ENCODE measurements at regions not wholly inside any gene's neighbourhood (a gene's known extent, or its start where the extent isn't known, plus 50 kb on each side); places are given as distances from the start of the nearest gene placed in this dataset.

DNA sequence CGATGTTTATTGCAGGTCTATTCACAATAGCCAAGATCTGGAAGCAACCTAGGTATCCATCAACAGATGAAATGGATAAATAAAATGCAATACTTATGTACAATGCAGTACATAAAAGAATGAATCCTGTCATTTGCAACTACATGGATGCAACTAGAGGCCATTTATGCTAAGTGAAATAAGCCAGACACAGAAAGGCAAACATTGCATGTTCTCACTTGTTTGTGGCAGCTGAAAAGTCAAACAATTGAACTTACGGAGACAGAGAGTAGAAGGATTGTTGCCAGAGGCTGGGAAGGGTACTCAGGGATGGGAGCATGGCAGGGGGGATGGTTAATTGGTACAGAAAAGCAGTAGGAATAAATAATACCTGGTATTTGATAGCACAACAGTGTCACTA, 563.9 kb downstream of the TMX3 start:
- Histone ChIP-seq H3K4me2 (ENCODE audit: low read depth, low read length, poor library complexity, severe bottlenecking) (no peak overlapping the region), H3K4me3 (ENCODE audit: low read length, poor library complexity, severe bottlenecking) (no peak overlapping the region), H3K79me2 (ENCODE audit: insufficient read depth, low read length) (no peaks in the 10 kb centered on the region), H4K20me1 (ENCODE audit: insufficient read depth, low read length, poor library complexity, severe bottlenecking) (no peaks in the 10 kb centered on the region), H3K36me3 (ENCODE audit: insufficient read depth, low read length) (no peaks in the 10 kb centered on the region), H3K27me3 (ENCODE audit: insufficient read depth, low read length, poor library complexity, severe bottlenecking) (no peaks in the 10 kb centered on the region), H3K4me1 (ENCODE audit: insufficient read depth, low read length, poor library complexity, severe bottlenecking) (no peaks in the 10 kb centered on the region), H3K9me2 (replicated peaks; ENCODE audit: low read depth, low read length) (no peaks in the 10 kb centered on the region), H3K9ac (ENCODE audit: low read depth, low read length, poor library complexity, severe bottlenecking) (no peak overlapping the region), H3F3A (ENCODE audit: low read depth) (no peaks in the 10 kb centered on the region), H3K9me3 (ENCODE audit: insufficient read depth, low read depth, low read length) (no peaks in the 10 kb centered on the region), H2AFZ (ENCODE audit: low read length) (no peak overlapping the region)
- TF ChIP-seq EZH2phosphoT487 (IDR thresholded peaks at IDR 0.05; ENCODE audit: borderline replicate concordance), result no peak
- TF ChIP-seq, protein P1, sequence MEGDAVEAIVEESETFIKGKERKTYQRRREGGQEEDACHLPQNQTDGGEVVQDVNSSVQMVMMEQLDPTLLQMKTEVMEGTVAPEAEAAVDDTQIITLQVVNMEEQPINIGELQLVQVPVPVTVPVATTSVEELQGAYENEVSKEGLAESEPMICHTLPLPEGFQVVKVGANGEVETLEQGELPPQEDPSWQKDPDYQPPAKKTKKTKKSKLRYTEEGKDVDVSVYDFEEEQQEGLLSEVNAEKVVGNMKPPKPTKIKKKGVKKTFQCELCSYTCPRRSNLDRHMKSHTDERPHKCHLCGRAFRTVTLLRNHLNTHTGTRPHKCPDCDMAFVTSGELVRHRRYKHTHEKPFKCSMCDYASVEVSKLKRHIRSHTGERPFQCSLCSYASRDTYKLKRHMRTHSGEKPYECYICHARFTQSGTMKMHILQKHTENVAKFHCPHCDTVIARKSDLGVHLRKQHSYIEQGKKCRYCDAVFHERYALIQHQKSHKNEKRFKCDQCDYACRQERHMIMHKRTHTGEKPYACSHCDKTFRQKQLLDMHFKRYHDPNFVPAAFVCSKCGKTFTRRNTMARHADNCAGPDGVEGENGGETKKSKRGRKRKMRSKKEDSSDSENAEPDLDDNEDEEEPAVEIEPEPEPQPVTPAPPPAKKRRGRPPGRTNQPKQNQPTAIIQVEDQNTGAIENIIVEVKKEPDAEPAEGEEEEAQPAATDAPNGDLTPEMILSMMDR (conservative IDR thresholded peaks at IDR 0.05; ENCODE audit: low read length), result no peak

DNA sequence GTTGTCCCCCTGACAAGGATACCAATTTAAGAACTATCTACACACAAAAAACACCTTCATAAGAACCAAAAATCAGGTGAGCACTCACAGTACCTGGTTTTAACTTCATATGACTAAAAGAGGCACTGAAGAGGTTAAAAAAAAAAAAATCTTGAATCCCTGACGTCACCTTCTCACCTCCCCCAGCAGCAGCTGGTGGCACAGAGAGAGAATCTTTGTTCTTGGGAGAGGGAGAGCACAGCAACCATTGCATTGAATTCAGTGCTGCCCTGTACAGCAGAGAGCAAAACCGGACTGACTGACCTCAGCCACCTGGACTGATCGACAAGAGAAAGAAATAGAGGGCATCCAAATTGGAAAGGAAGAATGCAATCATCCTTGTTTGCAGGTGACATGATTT, 566.0 kb downstream of the TMX3 start:
- H2AFZ ChIP-seq (ENCODE audit: low read length), result no peak overlapping the region
- no peak overlapping the region for H3K9ac ChIP-seq (ENCODE audit: low read depth, low read length, poor library complexity, severe bottlenecking)
- no peak overlapping the region for H3K4me3 ChIP-seq (ENCODE audit: low read length, poor library complexity, severe bottlenecking)
- H3F3A ChIP-seq (ENCODE audit: low read depth), result no peaks in the 10 kb centered on the region
- no peak overlapping the region for H3K4me2 ChIP-seq (ENCODE audit: low read depth, low read length, poor library complexity, severe bottlenecking)
- H4K20me1 ChIP-seq (ENCODE audit: insufficient read depth, low read length, poor library complexity, severe bottlenecking), result no peaks in the 10 kb centered on the region
- no peaks in the 10 kb centered on the region for H3K79me2 ChIP-seq (ENCODE audit: insufficient read depth, low read length)
- H3K36me3 ChIP-seq (ENCODE audit: insufficient read depth, low read length), result no peaks in the 10 kb centered on the region
- H3K9me2 ChIP-seq (replicated peaks; ENCODE audit: low read depth, low read length), result no peaks in the 10 kb centered on the region
- TF ChIP-seq EZH2phosphoT487 (IDR thresholded peaks at IDR 0.05; ENCODE audit: borderline replicate concordance), result no peak
- TF ChIP-seq, protein P1 (conservative IDR thresholded peaks at IDR 0.05; ENCODE audit: low read length), result no peak
- H3K4me1 ChIP-seq (ENCODE audit: insufficient read depth, low read length, poor library complexity, severe bottlenecking), result no peaks in the 10 kb centered on the region
- H3K27me3 ChIP-seq (ENCODE audit: insufficient read depth, low read length, poor library complexity, severe bottlenecking), result no peaks in the 10 kb centered on the region
- no peaks in the 10 kb centered on the region for H3K9me3 ChIP-seq (ENCODE audit: insufficient read depth, low read depth, low read length)

DNA sequence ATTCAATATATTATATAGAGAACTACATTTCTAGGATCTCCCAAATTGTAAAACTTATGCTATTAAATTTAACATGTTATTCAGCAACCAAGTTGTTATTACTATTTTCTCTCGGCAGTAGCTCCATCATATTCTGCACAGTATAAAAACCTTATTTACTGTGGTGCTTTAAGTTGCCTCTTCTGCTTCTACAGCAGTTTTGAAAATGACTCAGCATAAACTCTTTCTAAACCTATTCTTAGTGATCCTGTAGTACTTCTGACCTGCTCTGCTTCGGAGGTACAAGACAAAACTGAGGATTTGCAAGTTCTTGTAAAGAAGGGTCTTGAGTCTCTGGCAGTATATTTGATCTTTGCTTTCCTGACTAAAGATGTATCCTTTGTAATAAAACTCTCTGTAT, 567.2 kb downstream of the TMX3 start:
- H3F3A ChIP-seq (ENCODE audit: low read depth), result no peaks in the 10 kb centered on the region

More for the DNA sequence above, 567.2 kb downstream of the TMX3 start:
- no peaks in the 10 kb centered on the region for H3K27me3 ChIP-seq (ENCODE audit: insufficient read depth, low read length, poor library complexity, severe bottlenecking)
- H3K9me3 ChIP-seq (ENCODE audit: insufficient read depth, low read depth, low read length), result no peaks in the 10 kb centered on the region
- H3K79me2 ChIP-seq (ENCODE audit: insufficient read depth, low read length), result no peaks in the 10 kb centered on the region
- H3K4me2 ChIP-seq (ENCODE audit: low read depth, low read length, poor library complexity, severe bottlenecking), result no peak overlapping the region
- TF ChIP-seq EZH2phosphoT487 (IDR thresholded peaks at IDR 0.05; ENCODE audit: borderline replicate concordance), result no peak
- TF ChIP-seq, protein P1 (conservative IDR thresholded peaks at IDR 0.05; ENCODE audit: low read length), result no peak
- H3K9me2 ChIP-seq (replicated peaks; ENCODE audit: low read depth, low read length), result no peaks in the 10 kb centered on the region
- no peak overlapping the region for H2AFZ ChIP-seq (ENCODE audit: low read length)
- no peaks in the 10 kb centered on the region for H4K20me1 ChIP-seq (ENCODE audit: insufficient read depth, low read length, poor library complexity, severe bottlenecking)
- H3K9ac ChIP-seq (ENCODE audit: low read depth, low read length, poor library complexity, severe bottlenecking), result no peak overlapping the region
- H3K36me3 ChIP-seq (ENCODE audit: insufficient read depth, low read length), result no peaks in the 10 kb centered on the region
- H3K4me3 ChIP-seq (ENCODE audit: low read length, poor library complexity, severe bottlenecking), result no peak overlapping the region
- no peaks in the 10 kb centered on the region for H3K4me1 ChIP-seq (ENCODE audit: insufficient read depth, low read length, poor library complexity, severe bottlenecking)
